Gastroesophageal sphincter (tissue), 4 donors: ENCODE measurements at regions not wholly inside any gene's neighbourhood (a gene's known extent, or its start where the extent isn't known, plus 50 kb on each side); places are given as distances from the start of the nearest gene placed in this dataset.

Experiments used
- ATAC-seq: fragments of 150-250 bp; one replicate; pipeline ENCODE4 v1.9.1; 2016; ENCODE audit warnings: mild to moderate bottlenecking, moderate library complexity
- H3K27ac ChIP-seq, 4 donors: fragments of 200-600 bp; sonication (generic) in 3 of 4; 1 replicate in 3 of 4; 2 replicates in 1 of 4; pipeline ENCODE4 v1.5.1; 2016 to 2019
- H3K27me3 ChIP-seq: fragments of 200-600 bp; sonication (generic); one replicate; pipeline ENCODE4 v1.5.1; 2019
- H3K36me3 ChIP-seq, 2 donors: fragments of 200-600 bp; sonication (generic); one replicate each; pipeline ENCODE4 v1.5.1; 2019; ENCODE audit warnings: control low read depth in 1 of 2
- H3K4me1 ChIP-seq, 3 donors: fragments of 200-600 bp; sonication (generic); 1 replicate in 2 of 3; 2 replicates in 1 of 3; pipeline ENCODE4 v1.5.1; 2016 to 2019; ENCODE audit warnings: control low read depth in 2 of 3
- H3K4me3 ChIP-seq, 2 donors: fragments of 200-600 bp; sonication (generic); one replicate each; pipeline ENCODE4 v1.5.1; 2019; ENCODE audit warnings: mild to moderate bottlenecking in 1 of 2, moderate library complexity in 1 of 2
- H3K9me3 ChIP-seq, 3 donors: fragments of 200-600 bp; sonication (generic); one replicate each; pipeline ENCODE4 v1.5.1; 2017 to 2019; ENCODE audit warnings: control low read depth in 2 of 3
- EP300 ChIP-seq: sonication (generic); formaldehyde crosslinking; IDR thresholded peaks from one replicate; pipeline ENCODE4 v1.6.1; 2017; ENCODE audit warnings: antibody characterized with exemption, mild to moderate bottlenecking
- POLR2A ChIP-seq, 2 donors: fragments of 450-650 bp; IDR thresholded peaks; one replicate each; pipeline ENCODE4 v1.6.1; 2017; ENCODE audit warnings: antibody characterized with exemption in 2 of 2, mild to moderate bottlenecking in 2 of 2, moderate library complexity in 1 of 2
- POLR2AphosphoS5 ChIP-seq: sonication (generic); formaldehyde crosslinking; IDR thresholded peaks from one replicate; pipeline ENCODE4 v1.6.1; 2017; ENCODE audit warnings: antibody characterized with exemption
- WGBS, 2 donors: methylation state at CpG; one replicate each; pipeline ENCODE4 v1.1.5; 2018; ENCODE audit warnings: low coverage in 1 of 2; 5-methylcytosine and 5-hydroxymethylcytosine counted together
- TF ChIP-seq, protein P1 (sequence below), 4 experiments: fragments of 200-600 bp in 2 of 4; fragments of 450-650 bp in 2 of 4; sonication (generic) in 1 of 4; IDR thresholded peaks; one replicate each; pipeline ENCODE4 v1.5.1; 2017 to 2019; ENCODE audit warnings: antibody characterized with exemption in 4 of 4, mild to moderate bottlenecking in 2 of 4, moderate library complexity in 2 of 4

DNA sequence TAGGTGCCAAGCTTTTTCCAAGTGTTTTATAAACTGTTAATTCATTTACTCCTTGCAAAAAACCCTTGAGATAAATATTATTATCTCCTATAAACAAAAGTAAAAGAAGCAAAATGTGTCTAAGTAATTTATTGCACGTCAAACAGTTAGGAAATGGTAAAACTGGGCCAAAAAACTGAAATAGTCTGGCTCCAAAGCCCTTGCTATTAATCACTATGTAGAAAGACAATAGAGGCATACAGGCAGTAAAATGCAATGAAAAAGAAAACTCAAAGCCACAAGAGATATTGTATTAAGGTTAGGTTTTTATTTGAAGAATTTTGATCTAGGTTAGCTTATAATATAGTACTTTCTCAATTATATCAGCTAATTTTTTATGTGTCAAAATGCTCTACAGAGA, 457.7 kb downstream of the ANXA1 start:
- Histone ChIP-seq H3K27ac (no peak overlapping the region), H3K4me3 (no peak overlapping the region), H3K9me3 (no peaks in the 10 kb centered on the region), H3K4me1 (no peaks in the 10 kb centered on the region), H3K36me3 (no peaks in the 10 kb centered on the region), H3K27me3 (no peaks in the 10 kb centered on the region)
- TF ChIP-seq EP300 (no peak), POLR2AphosphoS5 (no peak), POLR2A (IDR thresholded peaks at IDR 0.05) (no peak)
- TF ChIP-seq, protein P1, sequence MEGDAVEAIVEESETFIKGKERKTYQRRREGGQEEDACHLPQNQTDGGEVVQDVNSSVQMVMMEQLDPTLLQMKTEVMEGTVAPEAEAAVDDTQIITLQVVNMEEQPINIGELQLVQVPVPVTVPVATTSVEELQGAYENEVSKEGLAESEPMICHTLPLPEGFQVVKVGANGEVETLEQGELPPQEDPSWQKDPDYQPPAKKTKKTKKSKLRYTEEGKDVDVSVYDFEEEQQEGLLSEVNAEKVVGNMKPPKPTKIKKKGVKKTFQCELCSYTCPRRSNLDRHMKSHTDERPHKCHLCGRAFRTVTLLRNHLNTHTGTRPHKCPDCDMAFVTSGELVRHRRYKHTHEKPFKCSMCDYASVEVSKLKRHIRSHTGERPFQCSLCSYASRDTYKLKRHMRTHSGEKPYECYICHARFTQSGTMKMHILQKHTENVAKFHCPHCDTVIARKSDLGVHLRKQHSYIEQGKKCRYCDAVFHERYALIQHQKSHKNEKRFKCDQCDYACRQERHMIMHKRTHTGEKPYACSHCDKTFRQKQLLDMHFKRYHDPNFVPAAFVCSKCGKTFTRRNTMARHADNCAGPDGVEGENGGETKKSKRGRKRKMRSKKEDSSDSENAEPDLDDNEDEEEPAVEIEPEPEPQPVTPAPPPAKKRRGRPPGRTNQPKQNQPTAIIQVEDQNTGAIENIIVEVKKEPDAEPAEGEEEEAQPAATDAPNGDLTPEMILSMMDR (IDR thresholded peaks at IDR 0.05): no peak
- ATAC-seq: no peak
- 0 to 5% methylated on average over 1 of the region's 1 CpG for WGBS, 2 donors

DNA sequence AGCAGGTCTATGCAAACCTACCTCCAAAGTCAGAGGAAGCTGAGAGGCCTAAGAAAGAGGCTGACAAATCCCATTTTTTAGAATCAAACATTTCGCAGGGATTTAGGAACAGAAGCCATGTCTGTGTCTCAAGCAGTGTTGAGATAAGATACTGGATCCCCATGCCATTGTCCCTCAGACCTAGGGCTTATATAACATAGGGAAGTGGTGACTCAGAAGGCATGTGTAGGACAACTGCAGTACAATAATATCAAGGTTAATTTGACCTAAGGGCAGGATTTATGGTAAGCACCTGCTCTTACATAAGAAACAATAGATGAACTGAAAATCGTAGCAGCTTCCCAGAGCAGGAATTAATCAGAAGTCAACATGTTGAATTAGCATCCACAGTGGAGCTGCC, 459.4 kb downstream of the ANXA1 start:
- no peak overlapping the region for H3K4me3 ChIP-seq
- no peaks in the 10 kb centered on the region for H3K27me3 ChIP-seq
- H3K27ac ChIP-seq: no peak overlapping the region
- no peaks in the 10 kb centered on the region for H3K9me3 ChIP-seq
- no peaks in the 10 kb centered on the region for H3K4me1 ChIP-seq
- TF ChIP-seq EP300 (no peak), POLR2A (IDR thresholded peaks at IDR 0.05) (no peak), POLR2AphosphoS5 (no peak)
- TF ChIP-seq, protein P1 (IDR thresholded peaks at IDR 0.05): no peak
- ATAC-seq: no peak
- H3K36me3 ChIP-seq: no peaks in the 10 kb centered on the region
- 59 to 88% methylated on average over 1 to 2 of the region's 2 CpGs for WGBS, 2 donors

DNA sequence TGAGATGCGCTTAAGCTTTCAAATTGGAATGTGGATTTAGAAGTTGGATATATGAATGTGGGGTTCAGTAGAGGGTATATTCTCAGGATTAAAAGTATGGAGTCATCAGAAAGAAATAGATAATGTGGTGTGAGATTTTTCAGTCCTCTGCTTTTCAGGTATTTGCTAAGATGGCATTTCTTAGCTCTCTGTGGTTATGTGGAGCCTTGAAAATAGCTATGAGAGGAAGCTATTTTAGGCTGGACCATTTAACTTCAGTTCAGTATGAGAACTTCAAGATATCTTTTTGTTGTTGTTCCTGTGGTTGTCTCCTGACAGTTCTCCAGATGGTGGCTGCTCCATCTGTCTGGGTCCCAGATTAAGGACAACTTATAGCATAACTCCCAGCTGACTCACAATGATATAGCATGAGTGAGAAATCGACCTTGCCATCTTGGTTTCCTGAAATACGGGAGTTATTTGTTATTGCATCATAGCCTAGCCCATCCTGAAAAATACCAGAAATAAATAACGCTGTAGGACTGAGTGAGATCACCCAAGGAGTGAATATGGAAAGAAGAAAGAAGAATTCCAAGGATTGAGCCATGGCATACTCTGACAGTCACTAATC, 461.5 kb downstream of the ANXA1 start:
- WGBS, 2 donors: 75 to 92% methylated on average over 4 of the region's 4 CpGs
- no peak for ATAC-seq
- TF ChIP-seq POLR2AphosphoS5 (no peak), POLR2A (IDR thresholded peaks at IDR 0.05) (no peak), EP300 (no peak)
- TF ChIP-seq, protein P1 (IDR thresholded peaks at IDR 0.05): no peak

DNA sequence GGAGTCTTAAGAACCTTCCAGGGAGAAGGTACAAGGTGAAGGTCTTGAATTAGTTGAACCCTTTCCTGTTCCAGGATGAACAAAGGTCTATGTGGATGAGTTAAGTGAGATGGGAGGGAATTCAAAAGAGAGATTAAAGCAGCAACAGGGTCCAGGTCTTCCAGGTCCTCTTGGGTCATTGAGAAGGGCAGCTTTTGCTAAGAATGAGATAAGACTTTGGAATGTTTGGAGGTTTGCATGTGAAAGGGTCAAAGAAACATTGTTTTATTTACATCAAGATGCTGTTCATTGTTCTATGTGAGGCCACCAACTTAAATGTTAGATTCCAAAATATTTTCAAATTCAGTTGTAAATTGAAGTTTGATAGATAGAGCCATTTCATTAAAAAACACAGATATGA, 463.9 kb downstream of the ANXA1 start:
- Histone ChIP-seq H3K27ac (no peak overlapping the region), H3K4me1 (no peaks in the 10 kb centered on the region), H3K4me3 (no peak overlapping the region), H3K27me3 (no peaks in the 10 kb centered on the region), H3K9me3 (no peaks in the 10 kb centered on the region), H3K36me3 (no peaks in the 10 kb centered on the region)
- TF ChIP-seq, protein P1 (IDR thresholded peaks at IDR 0.05): no peak
- TF ChIP-seq POLR2AphosphoS5: no peak
- TF ChIP-seq POLR2A (IDR thresholded peaks at IDR 0.05): no peak
- no peak for TF ChIP-seq EP300
- ATAC-seq: no peak

More for the DNA sequence above, 461.5 kb downstream of the ANXA1 start:
- H3K9me3 ChIP-seq: no peaks in the 10 kb centered on the region
- no peak overlapping the region for H3K27ac ChIP-seq
- no peak overlapping the region for H3K4me3 ChIP-seq
- H3K27me3 ChIP-seq: no peaks in the 10 kb centered on the region
- no peaks in the 10 kb centered on the region for H3K36me3 ChIP-seq
- no peaks in the 10 kb centered on the region for H3K4me1 ChIP-seq

DNA sequence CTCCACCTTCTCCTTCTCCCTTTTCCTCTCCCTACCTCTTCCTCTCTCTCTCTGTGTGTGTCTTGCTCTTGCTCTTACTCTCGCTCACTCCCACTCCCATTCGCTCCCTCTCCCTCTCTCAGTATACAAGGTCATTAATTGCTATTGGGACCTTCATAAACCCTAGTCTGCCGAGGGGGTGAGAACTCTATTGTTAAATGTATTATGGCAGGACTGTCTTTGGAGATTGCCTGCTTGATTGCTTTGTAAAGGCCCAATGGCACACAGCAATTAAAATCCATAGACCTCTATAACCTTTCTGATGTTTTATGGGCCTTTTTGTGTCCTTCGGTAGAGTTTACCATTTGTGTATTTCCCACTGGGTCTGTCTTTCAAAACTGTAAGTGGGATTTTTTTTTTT, 465.9 kb downstream of the ANXA1 start:
- Histone ChIP-seq H3K4me3 (no peak overlapping the region), H3K9me3 (no peaks in the 10 kb centered on the region), H3K27me3 (no peaks in the 10 kb centered on the region), H3K36me3 (no peaks in the 10 kb centered on the region), H3K4me1 (no peaks in the 10 kb centered on the region), H3K27ac (no peak overlapping the region)
- TF ChIP-seq POLR2AphosphoS5 (no peak), EP300 (no peak), POLR2A (IDR thresholded peaks at IDR 0.05) (no peak)
- TF ChIP-seq, protein P1 (IDR thresholded peaks at IDR 0.05): no peak
- ATAC-seq: no peak
- WGBS, 2 donors: 61 to 74% methylated on average over 4 of the region's 4 CpGs
